Central memory CD4-positive, alpha-beta T cell (primary cell): ENCODE measurements at regions not wholly inside any gene's neighbourhood (a gene's known extent, or its start where the extent isn't known, plus 50 kb on each side); places are given as distances from the start of the nearest gene placed in this dataset.

Experiments
- DNase-seq: peaks from one replicate; pipeline ENCODE4 v3.0.0; 2022

DNA sequence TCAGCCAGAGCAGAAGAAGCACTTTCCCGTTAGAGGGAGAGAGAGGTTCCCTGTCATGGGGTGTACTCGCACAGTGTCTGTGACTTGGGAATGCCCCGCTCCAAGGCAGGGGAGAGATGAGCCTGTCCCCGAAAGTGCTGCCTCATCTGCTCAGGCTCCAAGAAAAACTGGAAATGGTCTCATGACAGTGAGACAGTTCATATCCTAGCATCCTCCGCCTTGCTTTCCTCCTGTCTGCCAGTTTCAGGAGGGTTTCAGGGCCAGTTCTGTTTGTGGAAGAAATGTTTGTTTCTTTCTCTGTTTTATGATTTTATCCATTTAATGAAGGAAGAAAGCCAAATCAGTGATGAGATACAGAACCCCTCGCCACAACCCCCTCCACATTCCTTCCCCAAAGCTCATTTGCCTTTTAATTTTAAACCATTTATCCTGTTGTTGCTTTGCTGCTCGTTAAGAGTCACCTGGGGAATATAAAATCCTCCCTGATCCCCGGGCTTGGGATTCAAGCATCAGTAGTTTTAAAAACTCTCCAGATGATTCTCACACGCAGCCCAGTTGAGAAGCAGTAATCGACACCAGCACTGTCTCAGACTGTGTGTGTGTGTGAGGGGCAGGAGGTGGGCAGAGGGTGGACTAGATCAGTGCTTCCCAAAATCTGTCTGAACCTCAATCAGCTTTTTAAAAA, 144.6 kb upstream of the UBL3 start:
- no peak for DNase-seq

DNA sequence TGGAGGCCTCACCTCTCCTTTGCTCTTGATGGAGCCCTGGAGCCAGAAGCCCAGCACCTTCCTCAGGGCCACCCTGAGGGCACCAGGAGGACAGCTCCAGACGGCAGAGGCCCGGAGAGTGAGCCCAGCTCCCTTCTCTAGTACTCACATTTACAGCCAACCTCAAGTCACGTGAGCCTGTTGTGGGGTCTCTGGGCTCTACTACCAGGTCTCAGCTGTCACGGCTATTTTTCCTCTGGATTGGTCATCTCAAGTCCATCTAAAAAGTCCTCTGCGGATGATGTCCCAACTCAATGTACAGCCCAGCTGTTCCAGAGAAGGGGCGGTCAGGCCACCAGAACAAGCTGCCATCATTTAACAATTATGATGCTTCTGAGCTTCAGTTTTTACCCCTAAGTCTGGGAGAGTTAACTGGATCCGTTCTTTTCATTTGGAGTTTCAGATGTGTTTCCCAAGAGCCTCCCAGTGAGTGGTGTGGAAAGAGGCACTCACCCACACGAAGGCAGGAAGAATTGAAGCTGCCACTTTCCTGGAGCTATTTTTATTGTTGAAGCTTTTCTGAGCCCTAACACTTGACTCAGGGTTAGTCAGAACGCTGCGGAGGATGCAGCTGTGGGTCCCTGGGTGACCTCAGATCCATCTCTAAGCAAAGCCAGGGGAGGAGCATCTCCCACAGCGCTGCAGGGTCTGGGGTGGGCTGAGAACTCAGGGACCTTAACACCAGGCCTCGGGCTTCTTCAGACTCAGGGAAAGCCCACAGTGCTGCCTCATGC, 143.5 kb upstream of the UBL3 start:
- DNase-seq: no peak

DNA sequence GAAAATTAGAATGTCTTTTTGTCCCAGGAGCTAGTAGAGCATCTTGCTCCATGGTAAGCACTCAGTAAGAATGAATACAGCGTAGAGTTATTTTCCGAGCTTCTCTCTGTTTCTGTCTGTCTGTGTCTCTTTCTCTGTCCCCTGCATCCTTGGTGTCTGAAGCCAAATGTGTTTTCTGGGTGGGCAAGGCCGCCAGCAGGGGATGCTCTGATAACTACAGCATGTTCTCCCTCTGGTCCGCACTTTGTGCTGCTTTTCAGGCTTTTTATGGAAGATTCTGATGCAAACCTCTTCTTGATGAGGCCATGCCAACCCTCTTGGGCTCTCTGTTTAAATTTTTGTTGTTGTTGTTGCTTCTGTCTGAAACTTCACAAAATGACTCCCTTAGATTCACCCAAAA, 142.8 kb upstream of the UBL3 start:
- no peak for DNase-seq

DNA sequence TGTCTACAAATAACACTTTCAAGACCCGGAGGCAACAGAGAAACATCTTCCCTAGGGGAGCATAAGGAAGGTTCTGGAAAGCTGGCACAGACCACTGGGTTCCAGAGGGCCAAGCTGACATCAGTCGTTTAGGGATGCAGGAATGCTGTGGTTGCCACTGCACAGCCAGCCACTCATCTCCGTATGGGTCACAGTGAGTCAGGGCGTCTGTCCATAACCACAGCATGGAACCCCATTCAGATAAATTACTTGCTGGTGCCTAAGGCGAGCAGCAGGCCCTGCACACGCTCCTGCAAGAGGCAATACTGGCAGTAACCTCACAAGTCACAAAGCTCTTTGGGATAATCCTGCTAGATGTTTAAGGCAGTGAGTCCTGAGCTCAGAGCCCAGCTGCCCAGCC, 140.9 kb upstream of the UBL3 start:
- DNase-seq: no peak

DNA sequence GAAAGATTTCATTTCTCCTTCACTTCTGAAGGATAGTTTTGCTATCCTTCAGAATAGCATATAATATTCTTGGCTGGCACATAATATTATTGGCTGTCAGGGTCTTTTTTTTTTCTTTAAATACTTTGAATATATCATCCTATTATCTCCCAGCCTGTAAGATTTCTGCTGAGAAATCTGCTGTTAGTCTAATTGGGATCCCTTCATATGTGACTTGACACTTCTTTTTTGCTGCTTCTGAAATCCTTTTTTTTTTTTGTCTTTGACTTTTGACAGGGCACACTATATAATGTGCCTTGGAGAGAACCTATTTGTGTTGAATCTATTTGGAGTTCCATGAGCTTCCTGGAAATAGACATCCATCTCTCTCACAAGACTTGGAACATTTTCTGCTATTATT, 136.9 kb upstream of the UBL3 start:
- DNase-seq: no peak

DNA sequence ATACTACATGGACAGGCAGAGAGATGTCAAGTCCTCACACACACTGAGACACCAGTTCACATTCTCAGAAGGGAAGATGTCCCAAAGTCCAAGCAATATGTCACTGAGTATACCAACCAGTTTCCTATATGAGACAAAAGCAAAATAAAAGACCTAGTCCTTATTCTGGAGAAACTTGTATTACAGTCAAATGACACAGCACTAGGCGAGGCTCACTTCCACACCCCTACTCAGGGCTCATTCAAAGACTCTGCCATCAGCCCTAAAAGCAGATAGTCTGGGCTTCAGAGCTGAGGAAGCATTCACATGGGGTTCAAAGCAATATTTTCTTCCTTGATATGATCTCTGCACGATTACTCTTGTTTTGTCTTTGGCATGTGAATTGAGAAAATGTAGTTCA, 129.9 kb upstream of the UBL3 start:
- no peak for DNase-seq

DNA sequence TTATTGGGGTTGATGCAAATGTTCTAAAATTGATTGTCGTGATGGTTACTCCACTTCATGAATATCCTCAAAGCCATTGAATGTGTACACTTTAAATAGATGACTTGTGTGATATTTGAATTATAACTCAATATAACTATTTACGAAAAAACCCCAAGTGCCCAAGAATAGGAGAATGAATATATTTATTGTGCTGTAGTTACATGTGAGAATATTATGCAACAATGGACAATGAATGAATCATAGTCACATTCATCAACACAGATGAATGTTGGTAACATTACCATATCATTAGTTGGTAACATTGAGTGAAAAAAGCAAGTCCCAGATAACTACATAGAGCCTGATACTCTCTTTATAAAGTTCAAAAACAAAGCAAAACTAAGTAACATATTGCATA, 127.8 kb upstream of the UBL3 start:
- DNase-seq: no peak

DNA sequence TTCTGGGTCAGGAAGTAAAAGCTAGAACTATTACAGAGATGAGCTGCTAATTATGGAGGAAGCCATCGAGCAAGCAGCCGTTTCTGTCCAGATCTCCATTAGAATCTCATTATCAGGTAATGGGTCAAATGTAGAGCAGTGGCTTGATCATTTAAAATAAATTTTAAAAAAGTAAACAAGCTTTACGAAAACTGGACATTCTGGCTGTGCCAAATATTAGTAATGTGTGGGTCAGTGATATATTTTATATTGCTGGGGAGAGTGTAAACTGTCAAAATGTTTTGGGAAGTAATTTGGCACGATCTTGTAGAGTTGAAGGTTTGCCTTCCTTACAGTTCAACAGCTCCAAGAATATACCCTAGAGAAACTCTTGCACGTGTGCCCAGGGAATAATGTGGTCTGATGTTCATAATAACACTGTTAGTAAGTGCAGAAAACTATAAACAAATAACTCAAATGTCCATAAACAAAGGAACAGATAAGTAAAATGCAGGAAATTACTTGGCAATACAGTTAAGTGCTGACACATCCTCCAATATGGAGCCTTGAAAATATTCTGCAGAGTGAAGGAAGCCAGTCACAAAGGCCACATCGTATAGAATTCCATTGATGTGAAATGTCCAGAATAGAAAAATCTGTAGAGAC, 127.2 kb upstream of the UBL3 start:
- DNase-seq: no peak

DNA sequence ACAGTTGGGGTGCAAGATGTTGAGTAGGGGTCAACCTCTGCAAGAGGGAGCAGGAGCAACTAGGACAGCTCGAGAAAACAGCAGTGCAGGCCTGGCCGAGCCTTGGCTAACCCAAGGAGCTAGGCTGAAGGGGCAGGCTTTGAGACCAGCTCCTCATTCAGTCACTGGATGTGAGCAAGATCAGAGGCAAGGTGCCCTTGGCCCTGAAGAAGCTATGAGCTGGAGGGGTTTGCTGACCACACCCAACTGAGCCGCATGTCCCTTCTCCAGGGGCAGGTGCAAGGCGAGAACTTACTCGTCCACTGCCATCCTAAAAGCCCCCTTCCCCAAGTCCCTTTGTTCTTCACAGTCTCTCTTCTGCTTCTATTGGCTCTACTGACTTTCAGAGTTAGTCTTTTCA, 126.1 kb upstream of the UBL3 start:
- no peak for DNase-seq

DNA sequence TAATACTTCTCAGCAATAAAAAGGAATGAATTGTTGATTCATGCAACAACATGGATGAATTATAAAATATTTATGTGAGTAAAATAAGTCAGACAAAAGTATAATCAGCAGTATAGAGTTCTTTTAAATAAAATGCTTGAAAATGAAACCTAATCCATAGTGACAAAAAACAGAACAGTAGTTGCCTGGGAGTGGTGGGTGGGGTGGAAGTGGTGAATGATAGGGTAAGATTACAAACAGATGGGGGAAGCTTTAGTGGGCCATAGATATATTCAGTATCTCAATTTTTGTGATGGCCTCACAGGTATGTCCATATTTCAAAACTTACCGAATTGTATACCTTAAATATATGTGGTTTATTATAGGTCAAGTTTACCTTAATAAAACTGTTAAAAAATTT, 124.9 kb upstream of the UBL3 start:
- no peak for DNase-seq

DNA sequence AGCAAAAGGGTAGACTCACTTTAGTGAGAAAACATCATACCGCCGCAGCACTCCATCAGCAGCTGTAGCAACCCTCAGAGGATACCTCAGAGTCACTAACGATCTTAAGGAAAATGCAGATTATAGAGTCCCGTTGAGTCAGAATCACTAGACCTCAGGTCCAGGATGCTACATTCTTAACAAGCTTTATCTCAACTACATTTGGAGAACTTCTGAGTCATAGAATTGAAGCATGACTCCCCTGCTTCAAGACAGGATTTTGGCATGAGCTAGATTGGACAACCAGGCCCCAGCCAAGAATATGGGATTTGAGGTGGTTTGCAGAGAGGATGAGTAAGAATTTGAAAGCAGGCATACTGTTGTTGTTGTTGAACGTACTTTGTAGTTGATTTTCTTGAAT, 118.9 kb upstream of the UBL3 start:
- no peak for DNase-seq

DNA sequence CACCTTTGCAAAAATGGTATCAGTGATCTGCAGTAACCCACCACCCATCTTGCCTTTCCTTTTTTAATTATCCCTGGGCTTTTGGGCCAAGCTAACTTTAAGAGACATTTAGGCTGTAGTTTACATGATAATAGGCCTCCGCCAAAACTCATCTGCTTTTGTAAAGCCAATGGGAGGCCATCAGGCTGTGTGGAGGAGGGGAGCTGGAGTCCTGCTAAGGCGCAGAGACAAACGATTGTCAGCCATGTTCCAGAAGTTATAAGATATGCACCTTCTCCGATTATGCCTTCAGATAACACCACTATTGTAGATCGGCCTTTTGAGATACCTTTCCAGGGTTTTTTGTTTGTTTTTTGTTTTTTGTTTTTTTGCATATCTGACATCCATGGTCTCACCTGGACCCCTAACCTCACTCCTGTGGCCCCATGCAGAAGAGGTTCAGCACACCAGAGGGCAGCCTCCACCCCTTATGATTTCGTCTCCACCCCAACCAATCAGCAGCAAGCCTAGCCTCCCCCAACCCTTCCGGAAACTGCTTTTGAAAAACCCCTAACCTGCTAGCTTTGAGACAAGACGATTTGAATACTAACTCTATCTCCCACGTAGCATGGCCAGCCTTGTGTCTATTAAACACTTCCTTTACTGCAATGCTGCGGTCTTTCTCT, 113.9 kb upstream of the UBL3 start:
- DNase-seq: no peak

DNA sequence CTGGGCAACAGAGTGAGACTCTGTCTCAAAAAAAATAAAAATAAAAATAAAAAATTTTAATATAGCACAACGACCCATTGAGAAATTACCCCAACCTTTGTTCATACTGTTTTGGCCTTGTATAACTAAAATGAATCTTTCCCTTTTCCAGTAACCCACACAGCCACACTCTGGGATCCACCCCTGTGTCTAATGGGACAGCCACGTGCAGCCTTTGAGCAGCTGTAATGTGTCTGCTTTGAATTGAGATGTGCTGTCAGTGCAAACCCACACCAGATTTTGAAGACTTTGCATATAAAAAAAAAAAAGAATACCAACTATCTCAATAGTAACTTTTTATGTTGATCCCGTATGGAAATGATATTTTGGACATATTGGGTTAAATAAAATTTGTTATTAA, 112.7 kb upstream of the UBL3 start:
- no peak for DNase-seq

DNA sequence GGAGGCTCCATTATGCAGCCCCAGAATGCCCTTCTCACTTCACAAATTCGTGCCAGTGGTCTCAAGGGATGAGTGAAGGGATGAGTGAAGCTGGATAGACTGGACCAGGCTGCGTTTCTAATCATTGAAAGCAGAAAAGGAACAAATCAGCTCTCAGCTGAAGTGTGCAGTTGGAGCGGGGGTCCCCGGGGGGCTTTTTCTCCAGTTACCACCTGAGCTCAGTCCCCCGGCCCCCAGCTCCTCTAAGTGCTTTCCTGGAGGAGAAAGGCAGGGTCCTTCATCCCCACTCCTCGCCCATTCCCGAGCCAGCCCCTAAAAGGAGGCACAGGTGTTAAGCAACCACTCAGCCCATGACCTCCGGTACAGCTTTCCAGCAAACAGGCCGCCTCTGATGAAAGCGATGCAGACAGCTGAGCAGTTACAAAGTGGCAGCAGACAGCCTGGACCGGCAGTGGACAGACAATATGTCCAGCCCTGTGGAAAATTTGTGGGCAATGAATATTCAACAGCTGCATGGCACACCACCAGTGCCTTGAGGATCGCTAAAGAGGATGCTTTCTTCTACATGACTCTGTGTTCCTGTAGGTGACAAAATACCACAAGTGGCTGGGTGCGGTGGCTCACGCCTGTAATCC, 110.7 kb upstream of the UBL3 start:
- DNase-seq: peak; percentile 19

DNA sequence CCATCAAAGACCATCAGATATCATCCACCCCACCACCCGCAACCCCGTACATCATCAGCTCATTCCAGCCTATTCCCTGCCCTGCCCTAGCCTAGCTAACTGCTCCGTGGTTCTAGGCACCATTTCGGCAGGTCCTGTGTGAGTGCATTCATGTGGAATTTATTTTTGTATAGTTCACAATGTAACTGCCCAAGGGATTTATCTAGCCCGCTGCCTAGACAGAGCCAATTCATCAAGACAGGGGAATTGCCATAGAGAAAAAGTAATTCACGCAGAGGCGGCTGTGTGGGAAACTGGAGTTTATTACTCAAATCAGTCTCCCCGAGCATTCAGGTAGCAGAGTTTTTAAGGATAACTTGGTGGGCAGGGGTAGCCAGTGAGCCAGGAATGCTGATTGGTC, 109.2 kb upstream of the UBL3 start:
- DNase-seq: no peak

DNA sequence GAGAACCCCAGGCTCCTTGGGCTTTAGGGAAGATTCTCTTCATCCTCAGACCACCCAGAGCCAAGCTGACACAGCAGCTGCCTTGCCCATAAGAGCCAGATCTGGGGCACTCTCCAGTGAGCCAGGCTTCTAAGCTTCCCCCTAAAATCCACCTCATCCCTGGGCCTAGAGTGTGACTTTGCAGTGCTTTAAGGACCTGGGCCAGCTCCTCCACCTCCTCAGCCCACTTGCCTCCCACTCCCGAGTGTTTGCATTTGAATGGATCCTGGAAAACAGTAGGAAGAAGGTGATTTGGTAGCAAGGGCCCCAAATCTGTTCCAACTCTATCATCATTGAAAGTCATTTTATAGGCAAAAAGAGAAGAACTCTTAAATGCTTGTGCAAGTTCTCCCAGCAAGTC, 108.7 kb upstream of the UBL3 start:
- no peak for DNase-seq

DNA sequence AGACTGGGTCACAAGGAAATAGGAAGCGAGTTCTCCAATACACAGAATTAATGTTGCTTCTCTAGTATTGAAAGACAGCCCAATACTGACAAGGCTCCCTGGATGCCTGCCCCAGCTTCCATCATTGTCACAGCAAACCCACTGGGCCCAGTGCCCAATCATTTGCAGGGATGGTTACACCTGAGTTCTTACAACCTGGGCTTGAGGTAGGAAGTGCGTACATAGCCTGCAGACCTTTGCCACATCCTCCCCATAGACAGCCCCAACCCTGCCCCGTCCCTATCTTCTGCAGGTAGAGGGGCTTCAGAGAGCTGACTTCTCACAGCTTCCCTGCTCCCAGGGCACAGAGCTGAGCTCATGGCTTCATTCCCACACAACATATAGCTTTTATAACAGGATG, 108.1 kb upstream of the UBL3 start:
- peak; percentile 72 for DNase-seq

DNA sequence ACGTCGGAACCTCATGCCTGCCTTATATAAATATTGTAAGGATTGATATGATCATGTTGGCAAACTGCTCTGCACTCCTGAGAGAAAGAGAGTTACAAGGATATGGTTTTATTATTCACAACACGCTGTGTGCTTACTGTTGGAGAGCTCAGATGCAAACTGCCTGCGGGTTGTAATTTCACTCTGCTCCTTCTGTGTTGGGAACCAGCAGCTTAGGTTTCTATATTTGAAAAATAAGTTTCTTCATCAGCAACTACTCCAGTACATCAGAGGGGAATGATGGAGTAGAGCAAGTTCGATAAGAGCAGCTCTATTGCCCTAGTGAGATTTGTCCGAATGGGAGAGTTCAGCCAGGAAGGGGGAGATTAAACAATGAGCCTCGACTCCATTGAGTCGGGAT, 106.9 kb upstream of the UBL3 start:
- DNase-seq: no peak

DNA sequence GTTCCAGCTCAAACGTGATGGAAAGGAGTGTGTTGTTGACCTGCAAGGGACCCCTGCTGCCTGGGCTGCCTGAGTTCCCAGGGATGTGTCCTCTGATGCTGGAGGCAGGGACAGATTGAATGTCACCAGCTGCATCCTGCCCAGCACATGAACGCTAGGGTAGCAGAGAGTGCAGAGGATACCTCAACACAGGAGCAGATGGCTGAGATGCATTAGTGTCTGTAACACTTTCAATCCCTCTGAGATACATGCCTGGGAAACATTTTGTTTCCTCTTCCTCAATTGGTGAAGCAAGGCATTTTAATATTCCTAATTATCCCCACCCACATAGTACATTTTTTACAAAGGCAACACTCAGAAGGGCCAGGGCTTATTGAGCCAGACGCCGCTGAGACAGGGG, 106.4 kb upstream of the UBL3 start:
- DNase-seq: no peak

DNA sequence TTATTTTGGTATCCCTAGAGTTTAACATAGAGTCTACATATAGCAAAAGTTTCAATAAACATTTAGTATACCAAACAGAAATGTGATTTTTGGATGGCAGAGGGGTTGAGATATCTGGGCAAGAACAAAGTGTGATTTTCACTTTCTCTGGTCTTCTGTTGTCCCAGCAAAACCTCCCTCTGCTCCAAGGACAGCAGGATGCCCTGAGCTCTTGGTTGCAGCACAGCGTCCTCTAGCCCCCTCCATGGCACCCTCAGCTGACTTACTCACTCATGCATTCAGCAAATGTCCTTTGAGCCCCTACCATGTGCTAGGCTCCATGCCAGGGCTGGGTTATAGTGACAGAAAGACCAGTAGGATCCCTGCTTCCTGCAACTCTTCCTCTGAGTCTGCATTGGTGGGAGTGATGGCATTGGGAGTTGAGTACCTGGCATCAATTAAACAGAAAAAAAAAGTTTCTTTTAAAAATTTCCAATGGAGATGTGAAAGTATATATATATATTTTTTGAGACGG, 104.8 kb upstream of the UBL3 start:
- no peak for DNase-seq

DNA sequence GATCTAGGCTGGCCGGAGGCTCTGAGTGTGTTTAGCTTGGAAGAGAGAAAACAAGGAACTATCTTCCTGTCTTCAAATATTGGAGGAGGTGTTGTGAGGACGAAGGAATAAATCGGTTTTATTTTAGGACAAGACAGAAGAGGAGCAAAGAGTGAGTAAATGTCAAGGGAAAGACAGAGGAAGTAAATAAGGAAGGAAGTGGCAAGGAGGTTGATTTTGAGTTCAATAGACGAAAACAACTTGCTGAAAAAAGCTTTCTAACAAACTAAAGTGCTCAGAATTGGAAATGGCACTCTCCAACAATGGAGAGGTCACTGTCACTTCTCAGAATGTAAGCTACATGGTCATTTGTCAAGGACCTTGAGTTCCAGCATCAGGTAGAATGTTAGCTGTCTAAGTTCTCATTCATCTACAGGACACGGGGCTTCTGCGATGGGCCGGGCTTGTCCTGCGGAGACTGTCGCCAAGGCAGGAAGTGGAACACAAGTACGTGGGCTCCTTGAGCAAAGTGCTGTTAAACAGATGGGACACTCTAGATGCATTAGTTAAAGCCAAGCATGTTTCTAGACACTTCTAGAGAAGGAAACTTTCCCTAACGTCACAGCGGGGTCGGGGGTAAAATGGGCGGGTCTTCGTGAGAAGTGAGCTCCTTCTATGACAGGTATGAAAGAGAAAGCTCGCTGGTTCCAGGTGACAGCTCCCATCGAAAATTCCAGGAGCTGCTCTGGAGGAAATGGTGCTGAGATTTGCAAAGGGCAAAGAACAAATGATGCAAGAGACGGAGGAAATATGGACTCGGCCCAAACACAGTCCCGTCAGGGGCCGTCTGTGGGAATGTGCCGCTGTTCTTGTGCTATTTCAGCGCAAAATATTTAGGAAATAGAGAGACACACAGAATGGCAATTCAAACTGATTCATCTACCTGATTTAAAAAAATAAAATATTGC, 103.9 kb upstream of the UBL3 start:
- peak; percentile 55 for DNase-seq

DNA sequence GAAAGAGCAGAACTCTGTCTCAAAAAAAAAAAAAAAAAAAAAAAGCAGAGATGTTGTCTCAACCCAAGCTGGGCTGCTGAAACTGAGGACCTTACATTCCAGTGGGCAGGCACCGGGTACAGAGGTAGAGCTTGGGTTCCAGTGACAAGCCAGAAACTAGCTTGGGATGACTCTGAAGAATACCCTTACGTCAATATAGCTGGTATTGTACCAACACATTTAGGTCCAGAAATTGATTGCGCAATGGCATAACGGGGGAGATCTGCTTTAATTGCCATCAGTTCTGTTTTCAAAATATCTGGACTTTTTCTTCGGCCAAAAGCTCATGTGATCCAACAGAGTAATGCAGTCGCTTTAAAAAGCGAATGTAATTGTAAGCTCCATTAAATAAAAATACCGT, 103.1 kb upstream of the UBL3 start:
- no peak for DNase-seq
